ENCODE measurements at regions not wholly inside any gene's neighbourhood (a gene's known extent, or its start where the extent isn't known, plus 50 kb on each side); places are given as distances from the start of the nearest gene placed in this dataset.

DNA sequence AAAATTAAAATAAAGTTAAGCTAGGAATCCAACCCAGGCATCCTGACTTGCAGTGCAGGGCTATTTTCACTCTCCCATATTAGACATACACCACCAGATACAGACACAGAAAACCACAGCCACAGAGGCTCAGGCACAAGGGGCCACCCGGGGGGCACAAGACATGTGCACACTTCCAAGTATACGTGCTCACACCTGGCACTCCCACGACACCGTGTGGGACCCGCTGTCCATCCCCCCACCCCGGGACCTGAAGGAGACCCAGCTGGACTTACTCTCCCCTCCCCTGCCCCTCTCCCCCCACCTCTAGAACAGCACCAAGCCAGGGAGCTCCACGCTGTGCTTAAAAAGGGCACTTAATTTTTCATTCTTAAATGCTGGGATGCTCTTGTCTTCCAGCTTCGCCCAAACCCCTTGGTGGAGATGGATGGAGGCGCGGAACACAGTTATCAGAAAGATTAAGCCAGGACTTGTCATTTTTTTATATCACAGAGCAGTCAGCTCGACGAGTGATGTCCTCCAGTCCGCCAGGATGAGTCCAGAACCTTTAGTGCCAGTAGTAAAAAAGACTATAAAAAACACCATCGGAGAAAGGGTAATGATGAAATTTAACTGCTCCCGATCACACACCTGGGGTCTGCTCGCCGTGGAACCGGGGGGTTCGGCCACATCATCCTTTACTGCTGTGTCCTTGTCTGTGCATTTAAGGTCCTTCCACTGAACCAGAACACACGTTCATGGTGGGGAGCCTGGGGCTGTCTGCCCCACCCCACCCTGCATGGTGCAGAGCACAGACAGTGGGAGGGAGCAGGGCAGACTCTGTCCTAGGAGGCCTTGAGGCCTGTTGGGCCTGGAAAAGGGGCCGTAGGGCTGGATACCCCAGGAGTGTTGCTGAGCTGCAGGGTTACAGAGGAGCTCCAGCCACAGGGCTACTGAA, 73.3 kb upstream of the LHX1 start:
- no peaks in the 10 kb centered on the region for H3K36me3 Mint-ChIP-seq
- H3K27me3 Mint-ChIP-seq, result peaks cover 19% of the 10 kb centered on the region
- DNase-seq (ENCODE audit: low spot score in 2 of 2) (no peak), ATAC-seq (ENCODE audit: low read depth) (no peak)
- no peaks in the 10 kb centered on the region for H3K9me3 Mint-ChIP-seq
- H3K4me1 Mint-ChIP-seq, result no peaks in the 10 kb centered on the region
- no peak overlapping the region for H3K4me3 Mint-ChIP-seq
- H3K27ac Mint-ChIP-seq, result no peak overlapping the region

GRCh38 chr17:36864827-36865430, 72.3 kb upstream of the LHX1 start:
- H3K27ac Mint-ChIP-seq, result no peak overlapping the region
- H3K4me3 Mint-ChIP-seq, result no peak overlapping the region
- no peaks in the 10 kb centered on the region for H3K4me1 Mint-ChIP-seq
- H3K9me3 Mint-ChIP-seq, result no peaks in the 10 kb centered on the region
- no peak for ATAC-seq (ENCODE audit: low read depth)
- no peak for DNase-seq (ENCODE audit: low spot score in 2 of 2)
- no peaks in the 10 kb centered on the region for H3K36me3 Mint-ChIP-seq
- peaks cover 17% of the 10 kb centered on the region for H3K27me3 Mint-ChIP-seq

DNA sequence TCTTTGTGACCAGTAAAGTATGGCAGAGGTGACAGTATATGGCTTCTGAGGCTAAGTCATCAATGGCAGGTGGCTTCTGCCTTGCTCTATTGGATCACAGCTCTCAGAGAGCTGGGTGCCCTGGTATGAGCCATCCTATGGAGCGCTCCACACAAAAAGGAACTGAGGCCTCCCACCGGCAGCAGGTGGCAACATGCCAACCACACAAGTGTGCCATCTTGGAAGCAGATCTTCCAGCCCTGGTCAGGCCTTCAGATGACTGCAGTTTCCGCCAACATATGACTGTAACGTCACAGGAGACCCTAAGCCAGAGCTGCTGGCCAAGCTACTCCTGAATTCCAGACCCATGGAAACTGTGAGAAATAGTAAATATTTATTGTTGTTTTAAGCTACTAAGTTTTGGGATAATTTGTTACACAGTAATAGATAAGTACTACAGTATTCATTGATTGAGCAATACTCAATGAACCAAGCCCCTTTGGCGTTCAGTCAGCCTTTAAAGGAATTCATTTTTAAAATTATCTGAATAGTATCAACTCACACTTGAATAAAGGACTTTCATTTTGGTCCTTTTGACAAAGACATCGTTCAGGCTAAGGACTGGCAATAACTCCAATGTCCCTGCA, 69.4 kb upstream of the LHX1 start:
- Mint-ChIP-seq H3K9me3 (no peaks in the 10 kb centered on the region), H3K27me3 (peaks cover 11% of the 10 kb centered on the region), H3K27ac (no peak overlapping the region), H3K36me3 (no peaks in the 10 kb centered on the region), H3K4me3 (no peak overlapping the region), H3K4me1 (no peaks in the 10 kb centered on the region)
- DNase-seq (ENCODE audit: low spot score in 2 of 2), result no peak
- no peak for ATAC-seq (ENCODE audit: low read depth)

DNA sequence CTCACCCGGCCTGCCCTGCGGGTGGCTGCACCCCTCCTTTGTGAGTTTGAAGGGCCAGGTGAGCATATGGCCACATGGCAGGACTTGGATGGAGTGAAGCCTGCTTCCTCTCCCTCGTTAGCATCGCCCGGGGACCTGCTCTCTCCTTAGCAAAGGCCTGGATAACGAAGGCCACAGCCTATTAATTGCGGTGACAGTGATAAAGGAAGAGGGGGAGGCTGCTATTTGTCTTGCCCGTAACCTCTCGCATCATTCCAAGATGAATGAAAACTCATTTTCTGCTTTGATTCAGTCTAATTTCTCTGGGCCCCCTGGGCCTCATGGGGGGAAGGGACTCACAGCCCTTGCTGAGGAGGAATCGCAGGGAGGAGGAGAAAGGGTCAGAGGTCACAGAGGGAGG, 68.5 kb upstream of the LHX1 start:
- Mint-ChIP-seq H3K4me1 (no peaks in the 10 kb centered on the region), H3K4me3 (no peak overlapping the region), H3K36me3 (no peaks in the 10 kb centered on the region), H3K9me3 (no peaks in the 10 kb centered on the region), H3K27me3 (peaks cover 11% of the 10 kb centered on the region), H3K27ac (no peak overlapping the region)
- ATAC-seq (ENCODE audit: low read depth), result no peak
- no peak for DNase-seq (ENCODE audit: low spot score in 2 of 2)

DNA sequence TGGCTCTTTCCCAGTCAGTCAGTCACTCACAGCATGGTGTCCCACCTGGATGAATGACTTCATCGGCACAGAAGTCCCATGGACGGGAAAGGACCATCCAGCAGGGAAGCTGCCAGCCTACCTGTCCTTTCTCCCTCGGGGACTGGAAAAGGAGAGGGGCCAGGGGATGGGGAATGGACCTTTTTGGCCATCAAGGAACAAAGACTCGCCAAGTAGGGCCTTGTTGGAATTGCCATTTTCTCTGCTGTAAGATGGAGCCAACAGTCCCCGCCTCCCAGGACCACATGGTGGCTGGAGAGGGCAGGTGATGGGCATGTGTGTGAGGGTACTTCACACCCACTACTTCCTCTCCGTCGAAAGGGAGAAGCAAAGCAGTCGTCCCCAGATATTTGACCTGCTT, 67.8 kb upstream of the LHX1 start:
- H3K9me3 Mint-ChIP-seq, result no peaks in the 10 kb centered on the region
- H3K36me3 Mint-ChIP-seq, result no peaks in the 10 kb centered on the region
- peaks cover 11% of the 10 kb centered on the region for H3K27me3 Mint-ChIP-seq
- H3K4me3 Mint-ChIP-seq, result no peak overlapping the region
- no peaks in the 10 kb centered on the region for H3K4me1 Mint-ChIP-seq
- ATAC-seq (ENCODE audit: low read depth) (no peak), DNase-seq (ENCODE audit: low spot score in 2 of 2) (no peak)
- H3K27ac Mint-ChIP-seq, result no peak overlapping the region

DNA sequence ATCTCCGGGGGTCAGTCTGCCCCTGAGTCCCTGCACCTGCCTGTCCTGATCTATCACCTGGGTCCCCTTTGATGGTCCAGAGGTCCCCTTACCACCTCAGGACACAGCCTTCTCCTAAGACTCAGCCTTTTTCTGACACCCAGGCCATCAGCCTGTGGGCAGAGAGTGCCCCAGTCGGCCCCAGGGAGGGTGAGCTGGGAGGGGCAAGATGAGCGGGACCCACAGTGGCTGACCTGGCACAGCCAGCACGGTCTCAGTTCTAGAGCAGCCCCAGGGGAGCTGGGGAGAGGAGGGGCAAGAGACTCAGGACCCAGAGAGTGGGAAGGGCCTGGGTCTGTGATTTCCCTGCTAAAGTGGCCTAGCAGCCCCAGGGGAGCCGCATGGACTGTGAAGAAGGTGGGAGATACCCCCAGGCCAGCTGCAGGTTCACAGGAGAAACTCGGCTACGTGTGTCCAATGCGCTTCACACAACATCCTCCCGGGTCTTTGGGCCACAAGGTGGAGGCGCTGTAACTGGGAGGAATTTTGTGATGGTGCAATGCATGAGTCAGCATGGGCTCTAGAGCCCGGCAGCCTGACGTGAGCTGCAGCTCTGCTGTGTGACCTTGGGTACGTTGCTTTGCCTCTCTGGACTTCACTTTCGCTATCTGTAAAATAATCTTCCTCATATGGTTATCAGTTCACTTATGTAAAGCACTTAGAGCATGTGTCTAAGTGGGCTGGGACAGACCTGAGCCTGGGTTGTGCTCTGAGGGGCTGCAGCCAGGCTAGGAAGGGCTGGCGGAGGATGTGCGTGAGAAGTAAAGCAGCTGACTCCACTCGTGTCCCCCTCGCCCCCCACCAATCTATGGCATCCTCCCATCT, 67.2 kb upstream of the LHX1 start:
- H3K4me1 Mint-ChIP-seq, result no peaks in the 10 kb centered on the region

GRCh38 chr17:36870720-36870999, 66.6 kb upstream of the LHX1 start:
- Mint-ChIP-seq H3K27ac (no peak overlapping the region), H3K4me3 (no peak overlapping the region), H3K27me3 (peaks cover 8% of the 10 kb centered on the region), H3K4me1 (peaks cover 3% of the 10 kb centered on the region), H3K9me3 (no peaks in the 10 kb centered on the region), H3K36me3 (no peaks in the 10 kb centered on the region)
- no peak for ATAC-seq (ENCODE audit: low read depth)
- no peak for DNase-seq (ENCODE audit: low spot score in 2 of 2)

More for the DNA sequence above, 67.2 kb upstream of the LHX1 start:
- ATAC-seq (ENCODE audit: low read depth), result no peak
- no peaks in the 10 kb centered on the region for H3K36me3 Mint-ChIP-seq
- no peak overlapping the region for H3K4me3 Mint-ChIP-seq
- no peak for DNase-seq (ENCODE audit: low spot score in 2 of 2)
- H3K9me3 Mint-ChIP-seq, result no peaks in the 10 kb centered on the region
- peaks cover 6% of the 10 kb centered on the region for H3K27me3 Mint-ChIP-seq
- no peak overlapping the region for H3K27ac Mint-ChIP-seq

- peaks cover 3% of the 10 kb centered on the region for H3K4me1 Mint-ChIP-seq
- H3K9me3 Mint-ChIP-seq, result no peaks in the 10 kb centered on the region
- ATAC-seq (ENCODE audit: low read depth) (no peak), DNase-seq (ENCODE audit: low spot score in 2 of 2) (no peak)
- H3K36me3 Mint-ChIP-seq, result no peaks in the 10 kb centered on the region
- H3K4me3 Mint-ChIP-seq, result no peak overlapping the region
- peaks cover 11% of the 10 kb centered on the region for H3K27me3 Mint-ChIP-seq
- H3K27ac Mint-ChIP-seq, result no peak overlapping the region
These were observed 61.5 kb upstream of the LHX1 start for GRCh38 chr17:36875698-36876293.

DNA sequence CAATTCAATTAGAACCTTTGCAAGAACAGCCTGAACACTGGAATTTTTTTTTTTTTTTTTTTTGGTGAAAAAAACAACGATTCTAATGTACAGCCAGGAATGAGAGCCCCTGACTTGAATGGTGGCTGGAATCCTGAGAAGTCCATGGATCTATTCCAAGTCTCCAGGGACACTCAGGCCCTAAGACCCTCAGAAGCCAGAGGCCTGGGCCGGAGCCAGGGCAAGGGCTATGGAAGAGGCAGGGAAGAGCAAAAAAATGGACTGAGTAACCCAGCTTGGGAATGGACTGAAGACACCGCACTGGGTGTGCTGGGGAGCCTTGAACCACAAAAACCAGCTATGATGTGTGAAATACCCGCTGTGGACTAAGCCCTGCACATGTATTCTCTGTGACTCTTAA, 60.3 kb upstream of the LHX1 start:
- H3K27me3 Mint-ChIP-seq, result peaks cover 13% of the 10 kb centered on the region
- DNase-seq (ENCODE audit: low spot score in 2 of 2) (no peak), ATAC-seq (ENCODE audit: low read depth) (no peak)
- peaks cover 3% of the 10 kb centered on the region for H3K4me1 Mint-ChIP-seq
- no peak overlapping the region for H3K4me3 Mint-ChIP-seq
- H3K27ac Mint-ChIP-seq, result no peak overlapping the region
- H3K9me3 Mint-ChIP-seq, result no peaks in the 10 kb centered on the region
- H3K36me3 Mint-ChIP-seq, result no peaks in the 10 kb centered on the region

DNA sequence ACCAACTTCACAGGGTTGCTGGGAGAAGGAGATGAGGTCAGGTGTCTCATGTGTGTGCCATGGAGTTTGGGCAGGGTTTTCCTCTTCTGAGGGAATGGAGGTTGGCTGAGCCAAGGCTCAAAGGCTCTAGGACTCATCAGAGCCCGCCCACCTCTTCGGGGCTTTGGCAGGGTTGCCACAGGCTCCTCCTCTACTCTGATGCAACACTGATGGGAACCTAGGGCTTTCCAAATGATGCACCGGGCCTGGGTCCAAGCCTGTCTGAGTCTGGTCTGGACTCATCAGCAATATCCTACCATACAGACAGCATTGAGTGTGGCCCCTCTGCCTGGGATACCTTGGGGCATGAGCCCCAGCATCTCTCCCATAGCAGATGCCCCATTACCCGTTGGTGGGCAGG, 59.5 kb upstream of the LHX1 start:
- ATAC-seq (ENCODE audit: low read depth), result no peak
- no peak for DNase-seq (ENCODE audit: low spot score in 2 of 2)
- H3K27ac Mint-ChIP-seq, result no peak overlapping the region
- no peak overlapping the region for H3K4me3 Mint-ChIP-seq
- H3K36me3 Mint-ChIP-seq, result no peaks in the 10 kb centered on the region
- peaks cover 1% of the 10 kb centered on the region for H3K9me3 Mint-ChIP-seq
- peaks cover 15% of the 10 kb centered on the region for H3K27me3 Mint-ChIP-seq
- H3K4me1 Mint-ChIP-seq, result peaks cover 3% of the 10 kb centered on the region

DNA sequence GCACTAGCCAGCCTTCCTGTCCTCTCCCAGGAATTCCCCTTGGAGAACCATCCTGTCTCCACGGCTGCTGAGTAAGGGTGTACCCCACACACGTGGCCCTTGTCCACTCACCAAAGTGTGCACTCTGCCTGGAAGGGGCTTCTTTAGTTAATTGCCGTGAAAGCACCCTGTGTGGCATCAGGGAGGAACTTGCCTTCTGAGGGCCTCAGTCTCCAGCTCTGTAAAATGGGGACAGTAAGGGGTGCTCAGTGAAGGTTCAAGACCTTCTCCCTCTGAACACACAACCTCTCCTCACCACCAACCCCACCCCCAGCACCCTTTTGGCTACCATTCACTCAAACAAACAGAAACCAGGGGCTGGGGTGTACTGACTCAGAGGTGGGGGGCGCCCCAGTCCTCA, 59.1 kb upstream of the LHX1 start:
- peaks cover 3% of the 10 kb centered on the region for H3K4me1 Mint-ChIP-seq
- no peaks in the 10 kb centered on the region for H3K36me3 Mint-ChIP-seq
- no peak overlapping the region for H3K27ac Mint-ChIP-seq
- no peak for ATAC-seq (ENCODE audit: low read depth)
- DNase-seq (ENCODE audit: low spot score in 2 of 2), result no peak
- no peak overlapping the region for H3K4me3 Mint-ChIP-seq
- H3K27me3 Mint-ChIP-seq, result peaks cover 15% of the 10 kb centered on the region
- peaks cover 1% of the 10 kb centered on the region for H3K9me3 Mint-ChIP-seq

- H3K27me3 Mint-ChIP-seq, result peaks cover 15% of the 10 kb centered on the region
- no peak for ATAC-seq (ENCODE audit: low read depth)
- no peak overlapping the region for H3K27ac Mint-ChIP-seq
- peaks cover 1% of the 10 kb centered on the region for H3K9me3 Mint-ChIP-seq
- no peaks in the 10 kb centered on the region for H3K36me3 Mint-ChIP-seq
- peaks cover 3% of the 10 kb centered on the region for H3K4me1 Mint-ChIP-seq
- DNase-seq (ENCODE audit: low spot score in 2 of 2), result no peak
- no peak overlapping the region for H3K4me3 Mint-ChIP-seq
These were observed 58.2 kb upstream of the LHX1 start for GRCh38 chr17:36879027-36879426.

DNA sequence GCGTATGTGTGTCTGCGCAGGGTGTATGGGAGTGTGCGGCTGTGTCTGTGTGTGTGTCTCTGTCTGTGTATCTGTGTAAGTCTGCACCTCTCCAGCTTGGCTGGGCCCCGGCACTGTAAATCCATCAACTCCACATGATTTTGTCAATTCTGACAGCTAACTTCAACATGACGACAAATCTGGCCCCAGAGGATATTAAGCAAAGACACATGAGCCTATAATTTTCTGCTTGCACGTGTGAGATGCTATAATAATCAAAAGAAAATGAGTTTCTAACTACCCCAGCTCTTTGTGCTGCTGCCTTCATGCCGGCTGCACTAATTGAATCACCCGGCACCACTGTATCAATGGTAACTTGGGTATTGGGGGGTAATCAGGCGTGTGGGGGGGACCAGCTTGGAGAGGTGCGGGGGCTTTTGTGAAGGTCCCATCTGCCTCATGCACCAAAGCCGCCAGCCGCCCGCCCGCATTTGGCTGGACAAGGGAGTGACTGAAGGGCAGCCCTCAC, 57.6 kb upstream of the LHX1 start:
- Mint-ChIP-seq H3K9me3 (peaks cover 1% of the 10 kb centered on the region), H3K27me3 (peaks cover 17% of the 10 kb centered on the region), H3K36me3 (no peaks in the 10 kb centered on the region), H3K4me3 (no peak overlapping the region), H3K4me1 (peaks cover 3% of the 10 kb centered on the region), H3K27ac (no peak overlapping the region)
- DNase-seq (ENCODE audit: low spot score in 2 of 2) (no peak), ATAC-seq (ENCODE audit: low read depth) (no peak)

Data from memory B cell (primary cell).